ENCODE measurements at regions not wholly inside any gene's neighbourhood (a gene's known extent, or its start where the extent isn't known, plus 50 kb on each side); places are given as distances from the start of the nearest gene placed in this dataset.

- TF ChIP-seq ZNF791 (tag by site-specific recombination; IDR thresholded peaks at IDR 0.05): no peak
- TF ChIP-seq ZNF23 (tag by site-specific recombination; IDR thresholded peaks at IDR 0.05; ENCODE audit: borderline replicate concordance): no peak
- TF ChIP-seq RBAK (tag by site-specific recombination; IDR thresholded peaks at IDR 0.05): no peak
- no peak for TF ChIP-seq TCF7L2 (IDR thresholded peaks at IDR 0.05; ENCODE audit: borderline replicate concordance, low read depth, low read length)
- no peak for TF ChIP-seq ZNF2 (tag by site-specific recombination; IDR thresholded peaks at IDR 0.05)
- no peak for TF ChIP-seq ZNF518A (tag by site-specific recombination; conservative IDR thresholded peaks at IDR 0.05; ENCODE audit: low read depth)
- TF ChIP-seq ZNF830 (tag by site-specific recombination; IDR thresholded peaks at IDR 0.05; ENCODE audit: low read depth): no peak
- TF ChIP-seq ZBTB44 (tag by site-specific recombination; IDR thresholded peaks at IDR 0.05): no peak
- TF ChIP-seq ZNF114 (tag by site-specific recombination; IDR thresholded peaks at IDR 0.05): no peak
- no peak for TF ChIP-seq ZNF76 (tag by site-specific recombination; IDR thresholded peaks at IDR 0.05; ENCODE audit: borderline replicate concordance, low read depth)
- no peak for TF ChIP-seq ZNF433 (tag by site-specific recombination; IDR thresholded peaks at IDR 0.05; ENCODE audit: low read depth)
- no peak for TF ChIP-seq ZNF112 (tag by site-specific recombination; IDR thresholded peaks at IDR 0.05)
- TF ChIP-seq ZNF121 (tag by site-specific recombination; IDR thresholded peaks at IDR 0.05): no peak
- TF ChIP-seq ZFP3 (tag by site-specific recombination; IDR thresholded peaks at IDR 0.05; ENCODE audit: low read depth): no peak
- no peaks in the 10 kb centered on the region for H3K9me3 ChIP-seq (ENCODE audit: control insufficient read depth, insufficient read depth, low read depth, low read length)
- no peaks in the 10 kb centered on the region for H3K36me3 ChIP-seq (ENCODE audit: control insufficient read depth in 2 of 2, insufficient read depth in 1 of 2, low read length in 2 of 2)
- CTCF ChIA-PET: no interaction called here
- no peak overlapping the region for H3K4me3 ChIP-seq (ENCODE audit: low read depth, low read length)
- H3K4me1 ChIP-seq (ENCODE audit: control insufficient read depth, insufficient read depth, low read length): no peaks in the 10 kb centered on the region
- POLR2A ChIA-PET: no interaction called here
- no peak overlapping the region for H3K27ac ChIP-seq (ENCODE audit: extremely low read depth, low read depth, low read length)
These were observed 1122.1 kb downstream of the XPNPEP1 start for GRCh38 chr10:108801220-108801619.

- Histone ChIP-seq H3K27ac (ENCODE audit: extremely low read depth, low read depth, low read length) (no peak overlapping the region), H3K9me3 (ENCODE audit: control insufficient read depth, insufficient read depth, low read depth, low read length) (no peaks in the 10 kb centered on the region), H3K4me3 (ENCODE audit: low read depth, low read length) (no peak overlapping the region), H3K36me3 (ENCODE audit: control insufficient read depth in 2 of 2, insufficient read depth in 1 of 2, low read length in 2 of 2) (no peaks in the 10 kb centered on the region), H3K4me1 (ENCODE audit: control insufficient read depth, insufficient read depth, low read length) (no peaks in the 10 kb centered on the region)
- ChIA-PET POLR2A (no interaction called here), CTCF (no interaction called here)
- TF ChIP-seq ZNF155 (tag by site-specific recombination; IDR thresholded peaks at IDR 0.05): no peak
- no peak for TF ChIP-seq ZNF843 (tag by site-specific recombination; IDR thresholded peaks at IDR 0.05)
- TF ChIP-seq ZNF529 (tag by site-specific recombination; IDR thresholded peaks at IDR 0.05; ENCODE audit: insufficient replicate concordance): no peak
- TF ChIP-seq KLF16 (tag by site-specific recombination; IDR thresholded peaks at IDR 0.05): no peak
- TF ChIP-seq ZNF366 (tag by site-specific recombination; conservative IDR thresholded peaks at IDR 0.05): no peak
- no peak for TF ChIP-seq ZNF23 (tag by site-specific recombination; IDR thresholded peaks at IDR 0.05; ENCODE audit: borderline replicate concordance)
- TF ChIP-seq ZNF202 (tag by site-specific recombination; IDR thresholded peaks at IDR 0.05; ENCODE audit: borderline replicate concordance): no peak
- TF ChIP-seq ZNF558 (tag by site-specific recombination; IDR thresholded peaks at IDR 0.05): no peak
- TF ChIP-seq GLI4 (tag by site-specific recombination; IDR thresholded peaks at IDR 0.05): no peak
- TF ChIP-seq ZNF571 (tag by site-specific recombination; IDR thresholded peaks at IDR 0.05): no peak
- no peak for TF ChIP-seq ZNF654 (tag by site-specific recombination; IDR thresholded peaks at IDR 0.05; ENCODE audit: low read depth)
- no peak for TF ChIP-seq ZNF169 (tag by site-specific recombination; IDR thresholded peaks at IDR 0.05)
- no peak for TF ChIP-seq ZBTB17 (tag by site-specific recombination; IDR thresholded peaks at IDR 0.05)
- TF ChIP-seq ZNF785 (tag by site-specific recombination; IDR thresholded peaks at IDR 0.05): no peak
These were observed 1125.7 kb downstream of the XPNPEP1 start for GRCh38 chr10:108797573-108797972.
